Right lobe of liver (tissue), 4 donors: ENCODE measurements at regions not wholly inside any gene's neighbourhood (a gene's known extent, or its start where the extent isn't known, plus 50 kb on each side); places are given as distances from the start of the nearest gene placed in this dataset.

ENCODE experiments used
- POLR2A ChIP-seq: fragments of 450-650 bp; IDR thresholded peaks from one replicate; pipeline ENCODE4 v1.6.1; 2017; ENCODE audit warnings: antibody characterized with exemption, mild to moderate bottlenecking
- TF ChIP-seq, protein P1 (sequence below), 4 donors: fragments of 200-600 bp in 3 of 4; fragments of 450-650 bp in 1 of 4; IDR thresholded peaks; one replicate each; pipeline versions ENCODE4 v1.5.1 to v1.8.0; 2016 to 2022; ENCODE audit warnings: antibody characterized with exemption in 4 of 4, mild to moderate bottlenecking in 2 of 4
- donor health status: DM: no; HTN: no; CAD: no.
- donor health status: DM: no; HTN: no; CAD: no.
- donor health status: DM: no; HTN: yes; CAD: no.

DNA sequence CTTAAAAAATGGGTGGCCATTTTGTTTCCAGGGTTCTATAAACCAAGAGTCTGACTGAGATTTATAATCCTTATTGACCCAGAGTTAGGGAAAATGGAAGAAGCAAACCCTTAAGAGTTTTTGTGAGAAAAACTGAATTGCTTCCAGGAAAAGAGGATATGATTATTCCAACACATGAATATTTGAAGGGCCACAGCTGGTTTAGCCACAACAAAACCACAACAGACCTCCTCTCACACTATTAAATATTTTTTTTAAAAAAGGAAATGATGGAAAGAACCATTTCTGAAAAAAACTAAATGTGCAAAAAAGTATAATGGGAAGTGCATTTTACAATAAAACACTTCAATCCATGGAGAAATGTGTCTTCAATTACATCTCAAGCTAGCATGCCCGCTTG, 182.7 kb downstream of the ETAA1 start:
- no peak for TF ChIP-seq POLR2A
- TF ChIP-seq, protein P1, sequence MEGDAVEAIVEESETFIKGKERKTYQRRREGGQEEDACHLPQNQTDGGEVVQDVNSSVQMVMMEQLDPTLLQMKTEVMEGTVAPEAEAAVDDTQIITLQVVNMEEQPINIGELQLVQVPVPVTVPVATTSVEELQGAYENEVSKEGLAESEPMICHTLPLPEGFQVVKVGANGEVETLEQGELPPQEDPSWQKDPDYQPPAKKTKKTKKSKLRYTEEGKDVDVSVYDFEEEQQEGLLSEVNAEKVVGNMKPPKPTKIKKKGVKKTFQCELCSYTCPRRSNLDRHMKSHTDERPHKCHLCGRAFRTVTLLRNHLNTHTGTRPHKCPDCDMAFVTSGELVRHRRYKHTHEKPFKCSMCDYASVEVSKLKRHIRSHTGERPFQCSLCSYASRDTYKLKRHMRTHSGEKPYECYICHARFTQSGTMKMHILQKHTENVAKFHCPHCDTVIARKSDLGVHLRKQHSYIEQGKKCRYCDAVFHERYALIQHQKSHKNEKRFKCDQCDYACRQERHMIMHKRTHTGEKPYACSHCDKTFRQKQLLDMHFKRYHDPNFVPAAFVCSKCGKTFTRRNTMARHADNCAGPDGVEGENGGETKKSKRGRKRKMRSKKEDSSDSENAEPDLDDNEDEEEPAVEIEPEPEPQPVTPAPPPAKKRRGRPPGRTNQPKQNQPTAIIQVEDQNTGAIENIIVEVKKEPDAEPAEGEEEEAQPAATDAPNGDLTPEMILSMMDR (IDR thresholded peaks at IDR 0.05), result no peak
